HEK293 (cell line): ENCODE measurements at regions not wholly inside any gene's neighbourhood (a gene's known extent, or its start where the extent isn't known, plus 50 kb on each side); places are given as distances from the start of the nearest gene placed in this dataset.

Source experiments
- CTCF ChIP-seq: fragments of 450-650 bp; formaldehyde crosslinking; IDR thresholded peaks from 2 replicates; pipeline ENCODE4 v1.5.1; 2016; ENCODE audit warnings: missing biosample characterization, missing genetic modification characterization
- ZNF660 ChIP-seq: fragments of 450-650 bp; IDR thresholded peaks from 2 replicates; pipeline ENCODE4 v1.5.1; 2018; ENCODE audit warnings: missing biosample characterization, mild to moderate bottlenecking, missing genetic modification characterization
- TF ChIP-seq, protein P1 (sequence below): fragments of 450-650 bp; formaldehyde crosslinking; IDR thresholded peaks from 2 replicates; pipeline ENCODE4 v1.5.1; 2016; ENCODE audit warnings: missing biosample characterization, missing genetic modification characterization, low read depth

- no peak for TF ChIP-seq ZNF660 (tag by site-specific recombination)
- TF ChIP-seq, protein P1, sequence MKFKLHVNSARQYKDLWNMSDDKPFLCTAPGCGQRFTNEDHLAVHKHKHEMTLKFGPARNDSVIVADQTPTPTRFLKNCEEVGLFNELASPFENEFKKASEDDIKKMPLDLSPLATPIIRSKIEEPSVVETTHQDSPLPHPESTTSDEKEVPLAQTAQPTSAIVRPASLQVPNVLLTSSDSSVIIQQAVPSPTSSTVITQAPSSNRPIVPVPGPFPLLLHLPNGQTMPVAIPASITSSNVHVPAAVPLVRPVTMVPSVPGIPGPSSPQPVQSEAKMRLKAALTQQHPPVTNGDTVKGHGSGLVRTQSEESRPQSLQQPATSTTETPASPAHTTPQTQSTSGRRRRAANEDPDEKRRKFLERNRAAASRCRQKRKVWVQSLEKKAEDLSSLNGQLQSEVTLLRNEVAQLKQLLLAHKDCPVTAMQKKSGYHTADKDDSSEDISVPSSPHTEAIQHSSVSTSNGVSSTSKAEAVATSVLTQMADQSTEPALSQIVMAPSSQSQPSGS, result no peak
- no peak for TF ChIP-seq CTCF
These were observed 53.4 kb downstream of the GAS1 start for GRCh38 chr9:86893811-86894490.
